SK-N-SH (cell line): ENCODE measurements at regions not wholly inside any gene's neighbourhood (a gene's known extent, or its start where the extent isn't known, plus 50 kb on each side); places are given as distances from the start of the nearest gene placed in this dataset.

Experiments
- CTCF ChIP-seq: fragments of 200-600 bp; sonication (generic); IDR thresholded peaks from 2 replicates; pipeline ENCODE4 v1.6.1; 2017; ENCODE audit warnings: antibody characterized with exemption, mild to moderate bottlenecking, moderate library complexity
- EP300 ChIP-seq, 2 experiments: IDR thresholded peaks; 2 replicates each; pipeline versions ENCODE4 v1.4.0 to v1.6.1; 2012; ENCODE audit warnings: borderline replicate concordance in 1 of 2, low read depth in 1 of 2, low read length in 1 of 2
- EZH2phosphoT487 ChIP-seq: fragments of 200-600 bp; sonication (generic); IDR thresholded peaks from 2 replicates; pipeline ENCODE4 v1.6.1; 2017; ENCODE audit warnings: low read depth, mixed run types, mild to moderate bottlenecking, antibody characterized with exemption, moderate library complexity, borderline replicate concordance
- GABPA ChIP-seq: IDR thresholded peaks from 2 replicates; pipeline ENCODE4 v1.4.0; 2012; ENCODE audit warnings: low read depth, mild to moderate bottlenecking
- NFIC ChIP-seq: IDR thresholded peaks from 2 replicates; pipeline ENCODE4 v1.4.0; 2012; ENCODE audit warnings: borderline replicate concordance
- NRF1 ChIP-seq: IDR thresholded peaks from 2 replicates; pipeline ENCODE4 v1.6.1; 2012; ENCODE audit warnings: low read depth, mild to moderate bottlenecking, low read length
- POLR2AphosphoS5 ChIP-seq: IDR thresholded peaks from 2 replicates; pipeline ENCODE4 v1.6.1; 2012; ENCODE audit warnings: low read depth, low read length
- RFX5 ChIP-seq: IDR thresholded peaks from 2 replicates; pipeline ENCODE4 v1.6.1; 2012; ENCODE audit warnings: mild to moderate bottlenecking, improper control_type of control experiment, low read length
- SMC3 ChIP-seq: IDR thresholded peaks from 2 replicates; pipeline ENCODE4 v1.6.1; 2012; ENCODE audit warnings: low read depth, low read length, improper control_type of control experiment
- YY1 ChIP-seq: IDR thresholded peaks from 2 replicates; pipeline ENCODE4 v1.4.0; 2012; ENCODE audit warnings: low read depth, mild to moderate bottlenecking
- TF ChIP-seq, protein P1 (sequence below): IDR thresholded peaks from 2 replicates; pipeline ENCODE4 v1.4.0; 2012; ENCODE audit warnings: low read depth, borderline replicate concordance

DNA sequence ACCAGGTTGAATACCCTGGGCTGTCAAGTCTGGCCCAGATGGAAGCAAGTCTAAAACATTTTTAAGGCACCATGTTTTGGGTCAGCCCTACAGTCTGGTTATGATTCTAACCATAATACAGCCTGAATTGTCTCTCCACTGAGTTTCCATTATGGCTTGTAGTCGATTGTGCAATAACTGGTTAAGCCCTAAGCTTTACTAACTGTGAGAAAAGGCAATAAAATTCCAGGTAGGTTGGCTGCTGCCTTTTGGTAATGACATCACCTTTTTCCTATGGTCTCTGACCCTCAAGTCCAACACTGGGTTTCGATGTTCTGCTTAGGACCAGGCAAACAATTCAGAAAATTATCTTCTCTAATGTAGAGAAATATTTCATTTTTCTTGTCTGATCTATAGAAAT, 243.3 kb downstream of the ACTL7B start:
- TF ChIP-seq SMC3 (no peak), NRF1 (no peak), CTCF (no peak), EZH2phosphoT487 (no peak), EP300 (IDR thresholded peaks at IDR 0.05; ENCODE audit: borderline replicate concordance in 1 of 2, low read depth in 1 of 2, low read length in 1 of 2) (no peak), POLR2AphosphoS5 (no peak), RFX5 (no peak), YY1 (no peak), GABPA (no peak), NFIC (no peak)
- TF ChIP-seq, protein P1, sequence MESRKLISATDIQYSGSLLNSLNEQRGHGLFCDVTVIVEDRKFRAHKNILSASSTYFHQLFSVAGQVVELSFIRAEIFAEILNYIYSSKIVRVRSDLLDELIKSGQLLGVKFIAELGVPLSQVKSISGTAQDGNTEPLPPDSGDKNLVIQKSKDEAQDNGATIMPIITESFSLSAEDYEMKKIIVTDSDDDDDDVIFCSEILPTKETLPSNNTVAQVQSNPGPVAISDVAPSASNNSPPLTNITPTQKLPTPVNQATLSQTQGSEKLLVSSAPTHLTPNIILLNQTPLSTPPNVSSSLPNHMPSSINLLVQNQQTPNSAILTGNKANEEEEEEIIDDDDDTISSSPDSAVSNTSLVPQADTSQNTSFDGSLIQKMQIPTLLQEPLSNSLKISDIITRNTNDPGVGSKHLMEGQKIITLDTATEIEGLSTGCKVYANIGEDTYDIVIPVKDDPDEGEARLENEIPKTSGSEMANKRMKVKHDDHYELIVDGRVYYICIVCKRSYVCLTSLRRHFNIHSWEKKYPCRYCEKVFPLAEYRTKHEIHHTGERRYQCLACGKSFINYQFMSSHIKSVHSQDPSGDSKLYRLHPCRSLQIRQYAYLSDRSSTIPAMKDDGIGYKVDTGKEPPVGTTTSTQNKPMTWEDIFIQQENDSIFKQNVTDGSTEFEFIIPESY = no peak
